HG02763 (cell line): ENCODE measurements at regions not wholly inside any gene's neighbourhood (a gene's known extent, or its start where the extent isn't known, plus 50 kb on each side); places are given as distances from the start of the nearest gene placed in this dataset.

Experiments used
- ATAC-seq: cut with Tn5 transposase; IDR thresholded peaks from one replicate; pipeline ENCODE4 v1.9.1; 2021; ENCODE audit warnings: mild to moderate bottlenecking, moderate library complexity; ENCODE audit not compliant: unreplicated experiment

- no peak for ATAC-seq
Measured at GRCh38 chr1:102083192-102083591, 86.5 kb upstream of the OLFM3 start.

DNA sequence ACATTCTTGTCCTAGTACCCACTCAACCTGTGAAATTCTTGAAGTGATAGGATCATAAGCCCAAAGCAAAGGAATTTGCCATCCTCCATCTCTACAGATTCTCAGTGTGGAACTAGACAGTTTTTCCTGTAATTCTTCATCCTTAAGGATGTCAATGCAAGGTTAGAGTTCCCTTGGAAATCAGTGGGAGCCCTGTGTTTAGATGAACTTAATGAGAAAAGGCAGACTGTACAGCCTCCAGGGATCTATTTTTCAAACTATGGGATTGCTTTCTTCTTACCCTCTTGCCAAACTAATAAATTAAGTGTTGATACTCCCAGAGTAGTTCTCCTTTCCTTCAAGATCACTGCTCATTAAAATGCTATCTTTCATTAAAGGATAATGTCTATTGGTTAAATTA, 78.1 kb upstream of the OLFM3 start:
- no peak for ATAC-seq

DNA sequence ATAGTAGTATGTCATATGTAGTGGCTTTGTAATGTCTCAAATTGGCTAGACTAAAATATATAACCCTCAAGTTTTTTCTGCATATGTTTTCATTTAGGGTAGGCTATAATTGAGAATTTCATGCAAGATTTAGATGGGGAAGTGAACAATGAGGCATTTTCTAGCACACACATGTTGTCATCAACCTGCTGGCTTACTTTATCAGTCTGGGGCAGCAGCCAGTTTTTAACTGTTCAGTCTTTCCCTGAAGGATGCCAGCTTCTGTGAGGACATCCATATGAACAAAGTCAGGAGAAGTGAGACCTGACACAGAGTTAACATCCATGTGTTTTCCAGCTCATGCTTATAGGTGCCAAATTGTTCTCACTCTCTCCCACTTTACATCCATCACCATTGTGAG, 74.7 kb upstream of the OLFM3 start:
- no peak for ATAC-seq

DNA sequence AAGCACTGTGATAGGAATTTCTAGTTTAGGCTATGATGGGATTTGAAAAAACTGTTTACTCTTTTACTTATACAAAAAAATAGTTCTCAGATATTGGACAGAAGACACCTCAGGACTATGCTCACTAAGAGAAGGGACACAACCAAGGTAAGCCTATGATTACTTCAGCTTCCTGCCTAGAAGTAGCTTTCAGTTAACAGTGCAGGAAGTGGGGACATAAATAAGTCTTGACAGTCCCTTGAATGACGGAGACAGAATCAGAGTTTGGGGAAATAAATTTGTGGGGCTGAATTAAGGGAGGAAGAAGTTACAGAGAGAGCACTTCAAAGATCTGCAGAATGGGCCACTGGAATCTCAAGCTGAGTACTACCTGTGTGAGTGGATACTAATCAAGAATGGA, 53.8 kb upstream of the OLFM3 start:
- no peak for ATAC-seq

DNA sequence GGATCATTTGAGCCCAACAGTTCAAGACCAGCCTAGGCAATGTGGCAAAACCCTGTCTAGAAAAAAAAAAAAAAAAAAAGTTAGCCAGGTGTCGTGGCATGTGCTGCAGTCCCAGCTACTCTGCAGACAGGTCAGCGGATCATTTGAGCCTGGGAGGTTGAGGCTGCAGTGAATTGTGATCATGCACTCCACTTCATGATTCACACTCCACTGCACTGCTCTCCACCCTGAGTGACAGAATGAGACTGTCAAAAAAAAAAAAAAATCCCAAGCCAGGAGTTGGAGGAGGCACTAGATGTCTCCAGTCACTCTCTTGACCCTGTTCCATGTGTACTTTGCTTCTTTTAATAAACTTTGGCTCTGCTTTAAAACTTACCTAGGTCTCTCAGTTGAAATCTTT, 51.0 kb upstream of the OLFM3 start:
- no peak for ATAC-seq
